IMR-90 (cell line): ENCODE measurements at regions not wholly inside any gene's neighbourhood (a gene's known extent, or its start where the extent isn't known, plus 50 kb on each side); places are given as distances from the start of the nearest gene placed in this dataset.
"Not testable (repeated sequence)": the region's sequence is repeated elsewhere in the genome, so short reads cannot be mapped to it uniquely, and the experiment has no call there.

Source experiments
- ATAC-seq: fragments of 200-7000 bp; cut with Tn5 transposase; 2 replicates; pipeline ENCODE4 v1.9.1; 2020; ENCODE audit warnings: low read depth, mild to moderate bottlenecking, moderate library complexity
- BruUV-seq: library from RNA; stranded (reverse); fragments of 400-500 nt; replicated peaks from 2 replicates; lab custom pipeline; 2021; lab: Mats Ljungman, UMichigan
- CTCF ChIA-PET: fragments of 300-600 bp; formaldehyde crosslinking; extraction: SDS; loops from one replicate; lab custom pipeline; 2021; ENCODE audit warnings: antibody characterized with exemption; lab: Yijun Ruan, JAX
- POLR2A ChIA-PET: fragments of 300-600 bp; sonication (Branson Sonifier 250); formaldehyde crosslinking; loops from one replicate; lab custom pipeline; 2022; ENCODE audit warnings: antibody characterized with exemption; ENCODE audit not compliant: unreplicated experiment; lab: Charles Lee
- DNase-seq: peaks from one replicate; pipeline ENCODE4 v3.0.0; 2013
- H2AFZ ChIP-seq: replicated peaks from 2 replicates; pipeline ENCODE3; 2013; ENCODE audit warnings: low read length, mild to moderate bottlenecking; ENCODE audit not compliant: poor library complexity
- H2AK5ac ChIP-seq: 2 replicates; pipeline ENCODE4 v1.6.1; 2013; ENCODE audit warnings: low read depth, low read length, inconsistent platforms
- H2AK9ac ChIP-seq: replicated peaks from 2 replicates; pipeline ENCODE3; 2013; ENCODE audit warnings: mild to moderate bottlenecking, low read depth, low read length, moderate library complexity; ENCODE audit not compliant: poor library complexity
- H2BK120ac ChIP-seq: 2 replicates; pipeline ENCODE4 v1.6.1; 2013; ENCODE audit warnings: low read depth, low read length, inconsistent platforms
- H2BK15ac ChIP-seq: 3 replicates; pipeline ENCODE4 v1.6.1; 2013; ENCODE audit warnings: low read depth, low read length, inconsistent platforms
- H2BK20ac ChIP-seq: 2 replicates; pipeline ENCODE4 v1.6.1; 2013; ENCODE audit warnings: low read depth, mild to moderate bottlenecking, inconsistent platforms, low read length, moderate library complexity
- H2BK5ac ChIP-seq: 2 replicates; pipeline ENCODE4 v1.6.1; 2013; ENCODE audit warnings: mild to moderate bottlenecking, low read depth, low read length, inconsistent platforms; ENCODE audit not compliant: poor library complexity, severe bottlenecking
- H3K14ac ChIP-seq: replicated peaks from 2 replicates; pipeline ENCODE4 v1.6.1; 2013; ENCODE audit warnings: low read depth, low read length, inconsistent platforms
- H3K18ac ChIP-seq: 2 replicates; pipeline ENCODE4 v1.6.1; 2013; ENCODE audit warnings: low read depth, low read length, control low read depth
- H3K23ac ChIP-seq: 2 replicates; pipeline ENCODE4 v1.6.1; 2013; ENCODE audit warnings: low read depth, low read length, inconsistent platforms
- H3K27ac ChIP-seq: 2 replicates; pipeline ENCODE4 v1.5.1; 2013; ENCODE audit warnings: mild to moderate bottlenecking, control low read depth, low read length; ENCODE audit not compliant: insufficient read depth
- H3K27me3 ChIP-seq: 2 replicates; pipeline ENCODE4 v1.6.1; 2013; ENCODE audit warnings: low read length; ENCODE audit not compliant: control insufficient read depth, insufficient read depth
- H3K36me3 ChIP-seq: 2 replicates; pipeline ENCODE4 v1.6.1; 2013; ENCODE audit warnings: low read length, mixed read lengths; ENCODE audit not compliant: control insufficient read depth, insufficient read depth
- H3K4ac ChIP-seq: 2 replicates; pipeline ENCODE4 v1.6.1; 2013; ENCODE audit warnings: low read depth, low read length, inconsistent platforms
- H3K4me1 ChIP-seq: 2 replicates; pipeline ENCODE4 v1.6.1; 2013; ENCODE audit warnings: low read length, mixed read lengths; ENCODE audit not compliant: control insufficient read depth, insufficient read depth
- H3K4me2 ChIP-seq: 2 replicates; pipeline ENCODE4 v1.6.1; 2013; ENCODE audit warnings: low read depth, mild to moderate bottlenecking, control low read depth, low read length, moderate library complexity
- H3K4me3 ChIP-seq: 2 replicates; pipeline ENCODE4 v1.5.1; 2013; ENCODE audit warnings: low read depth, mild to moderate bottlenecking, control low read depth, low read length, moderate library complexity; ENCODE audit not compliant: insufficient read depth
- H3K56ac ChIP-seq: 2 replicates; pipeline ENCODE4 v1.6.1; 2013; ENCODE audit warnings: low read length, inconsistent platforms; ENCODE audit not compliant: insufficient read depth; ENCODE audit errors: extremely low read depth
- H3K79me1 ChIP-seq, 2 experiments: 2 replicates each; pipeline ENCODE4 v1.6.1; 2013; ENCODE audit warnings: low read length in 2 of 2, inconsistent platforms in 1 of 2, low read depth in 1 of 2
- H3K9ac ChIP-seq: 2 replicates; pipeline ENCODE4 v1.6.1; 2013; ENCODE audit warnings: low read depth, low read length, control low read depth
- H3K9me1 ChIP-seq: 2 replicates; pipeline ENCODE4 v1.6.1; 2013; ENCODE audit warnings: low read length, inconsistent platforms; ENCODE audit not compliant: insufficient read depth
- H3K9me3 ChIP-seq: 2 replicates; pipeline ENCODE4 v1.6.1; 2013; ENCODE audit warnings: low read length; ENCODE audit not compliant: control insufficient read depth, insufficient read depth
- H4K20me1 ChIP-seq: 2 replicates; pipeline ENCODE4 v1.6.1; 2013; ENCODE audit warnings: low read length, inconsistent platforms; ENCODE audit not compliant: insufficient read depth
- H4K5ac ChIP-seq: 2 replicates; pipeline ENCODE4 v1.6.1; 2013; ENCODE audit warnings: mild to moderate bottlenecking, low read depth, low read length, control low read depth
- H4K8ac ChIP-seq, 2 experiments: 2 replicates each; pipeline ENCODE4 v1.6.1; 2013; ENCODE audit warnings: low read depth in 2 of 2, low read length in 2 of 2, control low read depth in 1 of 2, inconsistent platforms in 1 of 2
- H4K91ac ChIP-seq: 2 replicates; pipeline ENCODE4 v1.6.1; 2013; ENCODE audit warnings: low read depth, low read length, inconsistent platforms; ENCODE audit not compliant: insufficient read depth
- WGBS, 2 experiments: methylation state at CpG; one replicate each; pipeline versions ENCODE4 v1.1.5 to v1.1.7; 2013; ENCODE audit warnings: missing lambda C conversion rate in 2 of 2; ENCODE audit not compliant: insufficient read length in 1 of 2; ENCODE audit errors: extremely low coverage in 2 of 2; 5-methylcytosine and 5-hydroxymethylcytosine counted together
- dilution Hi-C: fragments of 300-500 bp; cut with HindIII; formaldehyde crosslinking; loops from one replicate; pipeline ENCODE4 v1.14.3; 2018; ENCODE audit warnings: low sequenced_read_pairs; ENCODE audit not compliant: unreplicated experiment
- in situ Hi-C: fragments of 300-500 bp; cut with MboI; formaldehyde crosslinking; loops from 3 replicates; pipeline ENCODE4 v1.14.3; 2019; ENCODE audit warnings: low sequenced_read_pairs, inconsistent platforms, mixed read lengths
- intact Hi-C: fragments of 100-400 bp; cut with micrococcal nuclease; formaldehyde crosslinking; loops from 2 replicates; pipeline ENCODE4 v1.10.0; 2022

DNA sequence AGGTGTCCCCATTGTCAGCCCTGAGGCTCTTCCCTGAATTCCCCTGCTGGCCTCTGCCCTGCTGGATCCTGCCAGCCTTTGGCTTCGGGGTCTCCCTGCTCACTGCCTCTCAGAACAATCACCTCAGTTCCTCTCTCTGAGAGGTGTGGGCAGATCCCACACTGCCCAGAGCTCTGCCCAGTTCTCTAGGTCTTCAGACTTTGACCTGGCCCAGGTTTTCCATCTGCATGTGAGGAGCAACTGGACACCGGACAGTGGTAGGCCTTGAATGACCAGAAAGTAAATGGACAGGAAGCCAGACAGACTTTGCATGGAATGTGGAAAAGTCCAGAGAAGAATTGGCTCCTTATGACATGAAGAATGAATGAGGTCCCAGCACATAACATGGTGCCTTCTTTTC, 111.8 kb downstream of the FOXD4L6 start:
- H4K5ac ChIP-seq, result not testable (repeated sequence)

DNA sequence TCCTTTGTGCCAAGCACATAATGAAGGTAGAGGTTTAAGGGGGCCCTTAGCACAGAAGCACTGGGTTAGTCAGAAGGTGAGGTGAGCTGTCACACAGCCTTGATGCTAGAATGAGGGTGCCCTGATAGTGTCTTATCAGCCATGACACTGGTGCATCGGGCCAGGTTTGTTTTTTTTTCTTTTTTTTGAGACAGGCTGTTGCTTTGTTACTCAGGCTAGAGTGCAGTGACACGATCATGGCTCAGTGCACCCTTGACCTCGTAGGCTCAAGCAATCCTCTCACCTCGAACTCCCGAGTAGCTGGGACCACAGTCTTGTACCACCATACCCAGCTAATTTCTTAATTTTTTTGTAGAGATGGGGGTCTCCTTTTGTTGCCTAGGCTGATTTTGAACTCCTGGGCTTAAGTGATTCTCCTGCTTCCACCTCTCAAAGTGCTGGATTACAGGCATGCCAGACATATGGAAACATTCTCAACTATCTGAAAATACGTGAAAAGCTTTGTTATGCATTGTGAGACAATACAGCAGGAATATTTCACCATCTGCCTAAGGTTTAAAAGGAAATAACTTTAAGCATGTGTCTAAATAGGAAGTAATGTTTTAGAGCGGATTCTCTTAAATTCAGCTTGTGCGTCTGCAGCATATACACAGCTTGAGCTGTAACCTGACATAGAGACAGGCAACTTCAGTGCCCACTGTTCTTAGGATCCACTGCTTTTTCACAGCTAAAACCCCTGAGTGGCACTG, 128.4 kb downstream of the FOXD4L6 start:
- H3K4me2 ChIP-seq, H4K20me1 ChIP-seq, H3K9ac ChIP-seq, H2BK20ac ChIP-seq, H3K27me3 ChIP-seq, H2BK15ac ChIP-seq, H3K23ac ChIP-seq, intact Hi-C loops, H3K9me1 ChIP-seq, H3K27ac ChIP-seq, H2AK5ac ChIP-seq, H2AFZ ChIP-seq, H2BK120ac ChIP-seq, POLR2A ChIA-PET, dilution Hi-C loops, H4K8ac ChIP-seq, H4K5ac ChIP-seq, H4K91ac ChIP-seq, H2AK9ac ChIP-seq, H3K18ac ChIP-seq, H3K4ac ChIP-seq, BruUV-seq, H2BK5ac ChIP-seq, H3K36me3 ChIP-seq, H3K79me1 ChIP-seq, H3K56ac ChIP-seq, DNase-seq, ATAC-seq, CTCF ChIA-PET, H3K4me3 ChIP-seq, H3K4me1 ChIP-seq, H3K9me3 ChIP-seq, in situ Hi-C loops, H3K14ac ChIP-seq: not testable (repeated sequence)
- WGBS, 2 experiments, result no CpG with 5 or more reads among the region's 8 CpGs

More for the DNA sequence above, 111.8 kb downstream of the FOXD4L6 start:
- H3K9ac ChIP-seq, intact Hi-C loops, H2BK15ac ChIP-seq, H3K9me3 ChIP-seq, POLR2A ChIA-PET, H2AK5ac ChIP-seq, H3K79me1 ChIP-seq, ATAC-seq, H3K4me3 ChIP-seq, H4K20me1 ChIP-seq, H3K36me3 ChIP-seq, H3K27me3 ChIP-seq, H3K4me1 ChIP-seq, H2AK9ac ChIP-seq, H3K9me1 ChIP-seq, H2AFZ ChIP-seq, DNase-seq, H3K4ac ChIP-seq, BruUV-seq, H4K91ac ChIP-seq, H3K27ac ChIP-seq, H2BK120ac ChIP-seq, H3K23ac ChIP-seq, dilution Hi-C loops, H3K56ac ChIP-seq, in situ Hi-C loops, H3K4me2 ChIP-seq, H2BK20ac ChIP-seq, H3K14ac ChIP-seq, H2BK5ac ChIP-seq, H4K8ac ChIP-seq, CTCF ChIA-PET, H3K18ac ChIP-seq: not testable (repeated sequence)
- WGBS, 2 experiments, result no CpG with 5 or more reads among the region's 2 CpGs
